Lower leg skin (tissue), 4 donors: ENCODE measurements at regions not wholly inside any gene's neighbourhood (a gene's known extent, or its start where the extent isn't known, plus 50 kb on each side); places are given as distances from the start of the nearest gene placed in this dataset.

Source experiments
- DNase-seq, 2 donors: peaks; one replicate each; pipeline ENCODE4 v3.0.0-alpha.2; 2019; ENCODE audit warnings: low spot score in 2 of 2
- H3K4me3 ChIP-seq: fragments of 200-600 bp; sonication (generic); 2 replicates; pipeline ENCODE4 v1.5.1; 2017; ENCODE audit warnings: mild to moderate bottlenecking, low read depth; ENCODE audit not compliant: poor library complexity, severe bottlenecking
- CTCF ChIP-seq, 3 donors: fragments of 450-650 bp; IDR thresholded peaks; one replicate each; pipeline ENCODE4 v1.5.1; 2016; ENCODE audit warnings: antibody characterized with exemption in 3 of 3, mild to moderate bottlenecking in 3 of 3, moderate library complexity in 2 of 3
- POLR2A ChIP-seq, 2 donors: fragments of 450-650 bp; IDR thresholded peaks; one replicate each; pipeline ENCODE4 v1.6.1; 2016 to 2017; ENCODE audit warnings: antibody characterized with exemption in 2 of 2, mild to moderate bottlenecking in 1 of 2, moderate library complexity in 1 of 2
- WGBS, 2 donors: methylation state at CpG; one replicate each; pipeline ENCODE4 v1.1.5; 2018; 5-methylcytosine and 5-hydroxymethylcytosine counted together
- intact Hi-C: fragments of 100-400 bp; cut with DNase I; formaldehyde crosslinking; loops from one replicate; pipeline ENCODE4 v1.15.0; 2023; ENCODE audit warnings: low total_unique reads

GRCh38 chr6:3990692-3991491, 88.0 kb downstream of the FAM217A start:
- TF ChIP-seq POLR2A (IDR thresholded peaks at IDR 0.05) (no peak), CTCF (IDR thresholded peaks at IDR 0.05) (peak in 1 of 3 donors; percentile 10)
- peak; percentile 88 to 97 for DNase-seq
- 13 to 15% methylated on average over 20 to 21 of the region's 21 CpGs for WGBS, 2 donors
- intact Hi-C loops = no loop called here
- no peak overlapping the region for H3K4me3 ChIP-seq

GRCh38 chr6:3991941-3992340, 87.0 kb downstream of the FAM217A start:
- DNase-seq = no peak
- 71 to 72% methylated on average over 4 of the region's 4 CpGs for WGBS, 2 donors
- intact Hi-C loops = no loop called here
- no peak overlapping the region for H3K4me3 ChIP-seq
- no peak for TF ChIP-seq CTCF (IDR thresholded peaks at IDR 0.05)
- TF ChIP-seq POLR2A (IDR thresholded peaks at IDR 0.05) = no peak

- WGBS, 2 donors = 96% methylated on average over 4 of the region's 4 CpGs
- TF ChIP-seq POLR2A (IDR thresholded peaks at IDR 0.05) (no peak), CTCF (IDR thresholded peaks at IDR 0.05) (no peak)
- intact Hi-C loops = no loop called here
Measured at GRCh38 chr6:3996349-3996748, 82.6 kb downstream of the FAM217A start.

GRCh38 chr6:3997177-3997770, 81.7 kb downstream of the FAM217A start:
- H3K4me3 ChIP-seq = no peak overlapping the region
- DNase-seq = no peak
- 37 to 45% methylated on average over 3 of the region's 3 CpGs for WGBS, 2 donors
- intact Hi-C loops = no loop called here
- TF ChIP-seq CTCF (IDR thresholded peaks at IDR 0.05) (no peak), POLR2A (IDR thresholded peaks at IDR 0.05) (no peak)

More at GRCh38 chr6:3996349-3996748, 82.6 kb downstream of the FAM217A start:
- no peak for DNase-seq
- H3K4me3 ChIP-seq = no peak overlapping the region

- intact Hi-C loops = loop anchor here (10.0 kb wide), 1 partner anchor 255 kb away; no protein-coding TSS in a partner anchor
- no peak for DNase-seq
- no peak overlapping the region for H3K4me3 ChIP-seq
- 73 to 78% methylated on average over 4 of the region's 4 CpGs for WGBS, 2 donors
- no peak for TF ChIP-seq CTCF (IDR thresholded peaks at IDR 0.05)
- no peak for TF ChIP-seq POLR2A (IDR thresholded peaks at IDR 0.05)
Measured at GRCh38 chr6:3999800-4000661, 78.9 kb downstream of the FAM217A start.
